ENCODE measurements at regions not wholly inside any gene's neighbourhood (a gene's known extent, or its start where the extent isn't known, plus 50 kb on each side); places are given as distances from the start of the nearest gene placed in this dataset.

DNA sequence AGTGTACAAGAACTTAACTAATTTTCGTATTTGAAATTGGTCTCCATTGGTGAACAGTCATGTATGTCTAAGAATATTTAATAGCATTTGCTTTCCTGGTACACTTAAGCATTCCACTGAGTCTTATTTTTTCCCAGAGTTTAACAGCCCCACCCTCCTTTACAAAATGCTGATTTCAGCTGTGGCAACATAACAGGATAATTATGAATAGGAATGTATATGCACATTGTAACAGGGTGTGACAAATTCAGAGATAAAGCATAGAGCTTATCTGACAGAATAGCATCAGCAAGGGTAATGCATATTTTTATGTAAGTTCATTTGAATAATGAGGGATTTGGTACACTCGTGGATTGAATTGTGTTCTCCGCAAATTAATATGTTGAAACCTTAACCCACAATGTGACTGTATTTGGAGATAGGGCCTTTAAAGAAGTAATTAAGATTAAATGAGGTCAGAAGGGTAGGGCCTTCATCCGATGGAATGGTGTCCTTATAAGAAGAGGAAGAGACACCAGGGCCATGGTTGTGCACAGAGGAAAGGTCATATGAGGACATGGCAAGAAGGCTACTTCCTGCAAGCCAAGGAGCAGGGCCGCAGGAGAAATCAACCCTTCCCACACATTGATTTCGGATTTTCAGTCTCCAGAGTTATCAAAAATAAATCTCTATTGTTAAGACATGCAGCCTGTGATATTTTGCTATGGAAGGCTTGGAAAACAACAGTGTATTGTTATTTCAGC lies 439.7 kb upstream of the CDH20 start:
- Mint-ChIP-seq H3K36me3 (ENCODE audit: low read depth) (no peaks in the 10 kb centered on the region), H3K9me3 (no peaks in the 10 kb centered on the region), H3K4me3 (no peak overlapping the region), H3K27ac (no peak overlapping the region), H3K4me1 (no peaks in the 10 kb centered on the region), H3K27me3 (ENCODE audit: low read depth, poor library complexity) (peaks cover 6% of the 10 kb centered on the region)
- DNase-seq, result no peak
- TF ChIP-seq, protein P1, sequence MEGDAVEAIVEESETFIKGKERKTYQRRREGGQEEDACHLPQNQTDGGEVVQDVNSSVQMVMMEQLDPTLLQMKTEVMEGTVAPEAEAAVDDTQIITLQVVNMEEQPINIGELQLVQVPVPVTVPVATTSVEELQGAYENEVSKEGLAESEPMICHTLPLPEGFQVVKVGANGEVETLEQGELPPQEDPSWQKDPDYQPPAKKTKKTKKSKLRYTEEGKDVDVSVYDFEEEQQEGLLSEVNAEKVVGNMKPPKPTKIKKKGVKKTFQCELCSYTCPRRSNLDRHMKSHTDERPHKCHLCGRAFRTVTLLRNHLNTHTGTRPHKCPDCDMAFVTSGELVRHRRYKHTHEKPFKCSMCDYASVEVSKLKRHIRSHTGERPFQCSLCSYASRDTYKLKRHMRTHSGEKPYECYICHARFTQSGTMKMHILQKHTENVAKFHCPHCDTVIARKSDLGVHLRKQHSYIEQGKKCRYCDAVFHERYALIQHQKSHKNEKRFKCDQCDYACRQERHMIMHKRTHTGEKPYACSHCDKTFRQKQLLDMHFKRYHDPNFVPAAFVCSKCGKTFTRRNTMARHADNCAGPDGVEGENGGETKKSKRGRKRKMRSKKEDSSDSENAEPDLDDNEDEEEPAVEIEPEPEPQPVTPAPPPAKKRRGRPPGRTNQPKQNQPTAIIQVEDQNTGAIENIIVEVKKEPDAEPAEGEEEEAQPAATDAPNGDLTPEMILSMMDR (IDR thresholded peaks at IDR 0.05), result no peak

DNA sequence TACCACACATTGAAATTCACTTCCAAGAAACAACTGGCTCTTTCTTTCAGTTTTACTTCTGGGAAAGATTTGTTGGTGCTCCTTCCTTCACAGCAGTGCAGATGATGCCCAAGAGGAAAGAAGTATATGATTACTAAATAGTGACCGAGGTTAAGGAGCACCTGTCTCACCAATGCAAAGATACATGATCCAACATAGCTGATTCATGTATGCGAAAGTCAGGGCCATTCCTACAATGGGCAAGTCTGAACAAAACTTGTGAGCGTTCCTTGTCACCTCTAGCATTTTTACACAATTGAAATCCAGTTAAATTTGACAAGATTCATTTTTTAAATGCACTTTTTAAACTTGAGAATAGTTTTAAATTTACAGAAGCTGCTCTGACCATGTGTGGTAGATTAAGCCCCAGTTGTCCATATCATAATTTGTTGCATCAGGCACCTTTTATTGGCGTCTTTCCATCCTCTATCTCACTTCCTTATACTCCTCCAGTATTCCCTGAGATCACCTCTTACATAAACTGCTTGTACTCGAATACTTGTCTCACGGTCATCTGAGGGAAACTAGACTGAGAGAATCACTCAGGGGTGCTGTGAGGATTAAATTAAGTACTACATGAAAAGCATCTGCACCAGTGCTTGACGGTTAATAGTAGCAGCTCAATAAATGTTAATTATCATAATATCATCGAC lies 438.8 kb upstream of the CDH20 start:
- TF ChIP-seq, protein P1 (IDR thresholded peaks at IDR 0.05), result no peak
- H3K4me3 Mint-ChIP-seq, result no peak overlapping the region
- no peak for DNase-seq
- no peaks in the 10 kb centered on the region for H3K9me3 Mint-ChIP-seq
- no peaks in the 10 kb centered on the region for H3K4me1 Mint-ChIP-seq
- H3K36me3 Mint-ChIP-seq (ENCODE audit: low read depth), result no peaks in the 10 kb centered on the region
- no peak overlapping the region for H3K27ac Mint-ChIP-seq
- peaks cover 6% of the 10 kb centered on the region for H3K27me3 Mint-ChIP-seq (ENCODE audit: low read depth, poor library complexity)

DNA sequence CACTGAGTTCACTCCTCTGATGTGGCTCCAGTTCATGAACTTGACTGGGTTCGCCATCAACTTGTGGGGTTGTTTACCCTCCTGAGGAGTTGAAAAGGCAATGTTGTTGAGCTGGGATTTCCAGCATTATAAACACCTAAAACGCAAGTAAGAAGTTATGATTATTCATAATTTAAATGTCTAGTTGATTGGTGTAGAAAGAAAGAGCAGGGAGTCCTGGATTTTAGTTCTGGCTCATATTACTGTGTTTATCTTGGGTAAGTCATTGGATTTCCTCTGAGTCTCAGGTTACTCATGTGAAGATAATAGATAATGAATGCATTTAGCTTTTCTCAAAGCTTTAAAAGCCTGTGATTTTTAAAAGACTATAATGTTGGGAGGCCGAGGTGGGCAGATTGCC lies 438.0 kb upstream of the CDH20 start:
- Mint-ChIP-seq H3K4me1 (no peaks in the 10 kb centered on the region), H3K27ac (no peak overlapping the region), H3K4me3 (no peak overlapping the region), H3K27me3 (ENCODE audit: low read depth, poor library complexity) (peaks cover 6% of the 10 kb centered on the region), H3K36me3 (ENCODE audit: low read depth) (no peaks in the 10 kb centered on the region), H3K9me3 (no peaks in the 10 kb centered on the region)
- no peak for DNase-seq
- TF ChIP-seq, protein P1 (IDR thresholded peaks at IDR 0.05), result no peak

DNA sequence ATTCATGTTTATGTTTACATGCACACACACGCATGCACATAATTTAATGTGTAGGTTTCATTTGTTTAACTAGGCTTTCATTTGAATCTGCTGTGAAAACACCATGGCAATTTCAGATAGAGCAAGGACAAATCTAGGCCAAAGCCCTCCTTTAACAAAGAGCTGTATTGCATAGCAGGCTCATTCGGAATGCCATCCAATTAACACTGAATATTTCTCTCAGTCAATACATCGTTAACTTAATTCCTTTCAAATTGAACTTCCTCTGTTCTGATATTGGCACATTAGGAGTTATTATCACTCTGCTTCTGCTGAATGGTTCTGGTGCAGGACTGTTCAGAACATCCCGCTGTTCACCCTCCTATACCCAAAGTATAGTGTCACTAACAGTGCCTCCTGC lies 435.1 kb upstream of the CDH20 start:
- H3K4me1 Mint-ChIP-seq, result no peaks in the 10 kb centered on the region
- H3K9me3 Mint-ChIP-seq, result no peaks in the 10 kb centered on the region
- H3K4me3 Mint-ChIP-seq, result no peak overlapping the region
- DNase-seq, result no peak
- H3K27me3 Mint-ChIP-seq (ENCODE audit: low read depth, poor library complexity), result peaks cover 6% of the 10 kb centered on the region
- TF ChIP-seq, protein P1 (IDR thresholded peaks at IDR 0.05), result no peak
- H3K27ac Mint-ChIP-seq, result no peak overlapping the region
- H3K36me3 Mint-ChIP-seq (ENCODE audit: low read depth), result no peaks in the 10 kb centered on the region

DNA sequence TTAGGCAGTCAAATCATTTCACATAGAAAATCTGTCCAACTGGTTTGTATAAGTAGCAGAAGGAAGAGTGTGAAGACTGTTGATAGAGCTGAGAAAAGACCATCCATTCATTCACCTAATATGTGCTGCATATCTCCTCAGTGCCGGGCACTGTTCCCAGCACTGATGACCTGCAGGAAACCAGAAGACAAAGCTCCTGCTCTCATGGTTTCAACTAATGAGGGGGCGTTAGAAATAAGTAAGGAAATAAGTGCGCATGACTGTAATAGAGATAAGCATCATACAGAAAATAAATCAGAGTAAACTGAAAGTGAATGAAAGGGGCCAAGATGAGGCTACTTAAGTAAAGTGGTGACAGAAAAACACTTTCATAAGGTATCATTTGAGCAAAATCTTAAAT lies 427.5 kb upstream of the CDH20 start:
- H3K4me3 Mint-ChIP-seq, result no peak overlapping the region
- no peaks in the 10 kb centered on the region for H3K9me3 Mint-ChIP-seq
- TF ChIP-seq, protein P1 (IDR thresholded peaks at IDR 0.05), result no peak
- no peaks in the 10 kb centered on the region for H3K36me3 Mint-ChIP-seq (ENCODE audit: low read depth)
- H3K27ac Mint-ChIP-seq, result no peak overlapping the region
- peaks cover 4% of the 10 kb centered on the region for H3K27me3 Mint-ChIP-seq (ENCODE audit: low read depth, poor library complexity)
- H3K4me1 Mint-ChIP-seq, result no peaks in the 10 kb centered on the region
- DNase-seq, result no peak

DNA sequence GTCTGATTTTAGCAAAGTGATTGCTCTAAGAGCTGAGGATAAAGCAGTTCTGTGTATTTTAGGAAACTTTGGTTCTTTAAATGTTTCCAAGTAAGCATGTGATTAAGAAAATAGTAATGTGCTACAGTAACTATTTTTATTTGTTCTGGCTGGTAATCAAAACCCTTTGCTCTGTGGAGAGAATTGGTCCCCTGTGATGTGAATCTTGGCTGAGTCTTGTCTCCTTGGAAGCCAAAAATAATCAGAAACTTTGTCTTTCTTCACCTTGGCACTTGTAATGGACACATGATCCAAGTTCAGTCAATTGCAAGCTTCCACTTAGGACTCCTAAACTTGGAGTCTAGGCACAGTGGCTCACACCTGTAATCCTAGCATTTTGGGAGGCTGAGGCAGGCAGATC lies 422.7 kb upstream of the CDH20 start:
- H3K9me3 Mint-ChIP-seq, result no peaks in the 10 kb centered on the region
- no peak for DNase-seq

More for the DNA sequence above, 422.7 kb upstream of the CDH20 start:
- H3K4me3 Mint-ChIP-seq, result no peak overlapping the region
- no peak overlapping the region for H3K27ac Mint-ChIP-seq
- no peaks in the 10 kb centered on the region for H3K27me3 Mint-ChIP-seq (ENCODE audit: low read depth, poor library complexity)
- TF ChIP-seq, protein P1 (IDR thresholded peaks at IDR 0.05), result no peak
- H3K4me1 Mint-ChIP-seq, result no peaks in the 10 kb centered on the region
- no peaks in the 10 kb centered on the region for H3K36me3 Mint-ChIP-seq (ENCODE audit: low read depth)
